ENCODE measurements at regions not wholly inside any gene's neighbourhood (a gene's known extent, or its start where the extent isn't known, plus 50 kb on each side); places are given as distances from the start of the nearest gene placed in this dataset.

DNA sequence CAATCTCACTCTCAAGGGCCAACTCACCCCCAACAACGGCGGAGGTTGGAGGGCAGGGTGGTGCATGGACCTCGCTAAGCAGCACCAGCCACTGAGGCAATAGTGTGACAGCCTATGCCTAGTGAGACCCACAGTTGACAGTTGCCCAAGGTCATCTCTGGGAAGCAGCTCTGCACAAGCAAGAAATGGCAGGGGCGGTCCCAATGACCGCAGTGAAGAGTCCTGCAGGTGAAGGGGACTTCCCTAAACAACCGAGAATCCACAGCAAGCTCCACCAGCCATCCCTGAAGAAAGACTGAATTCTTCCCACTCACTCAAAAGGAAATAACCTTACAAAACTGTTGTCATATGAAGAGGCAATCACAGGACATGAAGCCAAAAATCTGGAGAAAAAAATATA lies 313.4 kb upstream of the ID2 start:
- TF ChIP-seq, protein P1, sequence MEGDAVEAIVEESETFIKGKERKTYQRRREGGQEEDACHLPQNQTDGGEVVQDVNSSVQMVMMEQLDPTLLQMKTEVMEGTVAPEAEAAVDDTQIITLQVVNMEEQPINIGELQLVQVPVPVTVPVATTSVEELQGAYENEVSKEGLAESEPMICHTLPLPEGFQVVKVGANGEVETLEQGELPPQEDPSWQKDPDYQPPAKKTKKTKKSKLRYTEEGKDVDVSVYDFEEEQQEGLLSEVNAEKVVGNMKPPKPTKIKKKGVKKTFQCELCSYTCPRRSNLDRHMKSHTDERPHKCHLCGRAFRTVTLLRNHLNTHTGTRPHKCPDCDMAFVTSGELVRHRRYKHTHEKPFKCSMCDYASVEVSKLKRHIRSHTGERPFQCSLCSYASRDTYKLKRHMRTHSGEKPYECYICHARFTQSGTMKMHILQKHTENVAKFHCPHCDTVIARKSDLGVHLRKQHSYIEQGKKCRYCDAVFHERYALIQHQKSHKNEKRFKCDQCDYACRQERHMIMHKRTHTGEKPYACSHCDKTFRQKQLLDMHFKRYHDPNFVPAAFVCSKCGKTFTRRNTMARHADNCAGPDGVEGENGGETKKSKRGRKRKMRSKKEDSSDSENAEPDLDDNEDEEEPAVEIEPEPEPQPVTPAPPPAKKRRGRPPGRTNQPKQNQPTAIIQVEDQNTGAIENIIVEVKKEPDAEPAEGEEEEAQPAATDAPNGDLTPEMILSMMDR (IDR thresholded peaks at IDR 0.05), result no peak
- TF ChIP-seq POLR2AphosphoS5 (IDR thresholded peaks at IDR 0.05) (no peak), POLR2A (IDR thresholded peaks at IDR 0.05; ENCODE audit: low read depth) (no peak)

Measured in esophagus muscularis mucosa (tissue), 3 donors.